SK-N-SH treated with all-trans-retinoic acid at 6 μM for 48 hours (cell line): ENCODE measurements at regions not wholly inside any gene's neighbourhood (a gene's known extent, or its start where the extent isn't known, plus 50 kb on each side); places are given as distances from the start of the nearest gene placed in this dataset.

Source experiments
- CSDC2 ChIP-seq: fragments of 250-450 bp; sonication (Bioruptor Pico); IDR thresholded peaks from 2 replicates; pipeline ENCODE4 v1.5.0; 2020; ENCODE audit warnings: mild to moderate bottlenecking, moderate library complexity
- SNAI2 ChIP-seq: fragments of 250-450 bp; sonication (Bioruptor Pico); IDR thresholded peaks from 2 replicates; pipeline ENCODE4 v1.5.0; 2020; ENCODE audit warnings: mild to moderate bottlenecking, moderate library complexity
- TCF4 ChIP-seq: fragments of 250-450 bp; sonication (Bioruptor Pico); IDR thresholded peaks from 2 replicates; pipeline ENCODE4 v1.8.0; 2021; ENCODE audit warnings: mild to moderate bottlenecking, moderate library complexity, borderline replicate concordance
- ZFP3 ChIP-seq: fragments of 250-450 bp; sonication (Bioruptor Pico); IDR thresholded peaks from 2 replicates; pipeline ENCODE4 v1.5.0; 2020; ENCODE audit warnings: mild to moderate bottlenecking, moderate library complexity
- TF ChIP-seq, protein P1 (sequence below): fragments of 250-450 bp; sonication (Bioruptor Pico); IDR thresholded peaks from 2 replicates; pipeline ENCODE4 v1.8.0; 2021; ENCODE audit warnings: low read depth, mild to moderate bottlenecking, moderate library complexity, borderline replicate concordance

DNA sequence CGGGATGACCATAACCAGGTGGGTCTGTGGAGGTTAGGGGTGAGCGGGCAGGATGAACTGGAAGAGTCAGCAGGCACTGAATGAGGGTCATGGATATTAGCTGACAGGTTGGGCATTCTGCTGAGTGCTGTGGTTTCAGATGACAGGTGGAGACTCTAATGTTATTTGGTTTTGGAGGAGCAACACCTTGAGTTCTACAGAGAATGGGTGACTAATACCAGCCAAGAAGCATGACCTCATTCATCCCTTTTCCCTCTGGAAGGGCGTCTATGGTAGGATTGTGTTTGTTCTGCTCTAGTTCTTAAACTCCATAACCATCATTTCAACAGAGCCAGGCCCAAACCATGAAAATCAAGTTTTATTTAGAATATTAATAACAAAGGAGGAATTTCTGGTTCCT lies 550.7 kb upstream of the LMCD1 start:
- no peak for TF ChIP-seq ZFP3 (CRISPR knock-in tag)
- TF ChIP-seq CSDC2 (CRISPR knock-in tag) = no peak
- TF ChIP-seq SNAI2 (CRISPR knock-in tag) = no peak
- TF ChIP-seq TCF4 (CRISPR knock-in tag) = no peak
- TF ChIP-seq, protein P1, sequence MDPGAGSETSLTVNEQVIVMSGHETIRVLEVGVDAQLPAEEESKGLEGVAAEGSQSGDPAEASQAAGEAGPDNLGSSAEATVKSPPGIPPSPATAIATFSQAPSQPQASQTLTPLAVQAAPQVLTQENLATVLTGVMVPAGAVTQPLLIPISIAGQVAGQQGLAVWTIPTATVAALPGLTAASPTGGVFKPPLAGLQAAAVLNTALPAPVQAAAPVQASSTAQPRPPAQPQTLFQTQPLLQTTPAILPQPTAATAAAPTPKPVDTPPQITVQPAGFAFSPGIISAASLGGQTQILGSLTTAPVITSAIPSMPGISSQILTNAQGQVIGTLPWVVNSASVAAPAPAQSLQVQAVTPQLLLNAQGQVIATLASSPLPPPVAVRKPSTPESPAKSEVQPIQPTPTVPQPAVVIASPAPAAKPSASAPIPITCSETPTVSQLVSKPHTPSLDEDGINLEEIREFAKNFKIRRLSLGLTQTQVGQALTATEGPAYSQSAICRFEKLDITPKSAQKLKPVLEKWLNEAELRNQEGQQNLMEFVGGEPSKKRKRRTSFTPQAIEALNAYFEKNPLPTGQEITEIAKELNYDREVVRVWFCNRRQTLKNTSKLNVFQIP (CRISPR knock-in tag) = no peak
